B cell (primary cell): ENCODE measurements at regions not wholly inside any gene's neighbourhood (a gene's known extent, or its start where the extent isn't known, plus 50 kb on each side); places are given as distances from the start of the nearest gene placed in this dataset.

ENCODE experiments used
- ATAC-seq: fragments of 200-7000 bp; cut with Tn5 transposase; one replicate; pipeline ENCODE4 v1.10.0; 2021; ENCODE audit warnings: low read depth, mild to moderate bottlenecking, moderate number of reproducible peaks, moderate library complexity
- CTCF ChIA-PET: fragments of 350-600 bp; sonication (Branson Sonifier 250); formaldehyde crosslinking; loops from one replicate; lab custom pipeline; 2021; ENCODE audit warnings: antibody characterized with exemption, inconsistent platforms; lab: Charles Lee
- POLR2A ChIA-PET: fragments of 350-600 bp; sonication (Branson Sonifier 250); formaldehyde crosslinking; loops from one replicate; lab custom pipeline; 2021; ENCODE audit warnings: antibody characterized with exemption; lab: Charles Lee
- DNase-seq: peaks from one replicate; pipeline ENCODE4 v3.0.0; 2013
- H2AFZ ChIP-seq: 2 replicates; pipeline ENCODE4 v1.6.1; 2012; ENCODE audit warnings: mild to moderate bottlenecking, low read depth, low read length; ENCODE audit not compliant: insufficient read depth, poor library complexity, severe bottlenecking
- H3K27ac ChIP-seq, 2 donors: 1 replicate in 1 of 2; 2 replicates in 1 of 2; pipeline ENCODE4 v1.5.1; 2012 to 2013; ENCODE audit warnings: low read length in 2 of 2, mild to moderate bottlenecking in 2 of 2, moderate library complexity in 1 of 2
- H3K27me3 ChIP-seq, 4 experiments: fragments of 200-600 bp in 1 of 4; sonication (generic) in 1 of 4; replicated peaks in 1 of 4; 1 replicate in 2 of 4; 2 replicates in 2 of 4; pipeline versions ENCODE4 v1.6.1 to v1.7.0; 2013 to 2016; ENCODE audit warnings: low read length in 3 of 4, mild to moderate bottlenecking in 2 of 4, mixed read lengths in 1 of 4, moderate library complexity in 1 of 4; ENCODE audit not compliant: insufficient read depth in 4 of 4, control insufficient read depth in 3 of 4; ENCODE audit errors: control extremely low read depth in 1 of 4
- H3K36me3 ChIP-seq, 2 experiments: replicated peaks in 1 of 2; 1 replicate in 1 of 2; 2 replicates in 1 of 2; pipeline versions ENCODE4 v1.6.1 to v1.7.1; 2013; ENCODE audit warnings: low read length in 1 of 2; ENCODE audit not compliant: insufficient read depth in 2 of 2, control insufficient read depth in 1 of 2; ENCODE audit errors: control extremely low read depth in 1 of 2, extremely low read depth in 1 of 2
- H3K4me1 ChIP-seq, 2 donors: fragments of 200-600 bp in 1 of 2; sonication (generic) in 1 of 2; 1 replicate in 1 of 2; 2 replicates in 1 of 2; pipeline versions ENCODE4 v1.5.1 to v1.6.1; 2013 to 2017; ENCODE audit warnings: low read length in 2 of 2; ENCODE audit not compliant: control insufficient read depth in 2 of 2, insufficient read depth in 2 of 2
- H3K4me2 ChIP-seq: replicated peaks from 2 replicates; pipeline ENCODE3; 2012; ENCODE audit warnings: mild to moderate bottlenecking, low read depth, low read length; ENCODE audit not compliant: poor library complexity, severe bottlenecking
- H3K4me3 ChIP-seq, 5 experiments: fragments of 200-600 bp in 1 of 5; sonication (generic) in 1 of 5; 1 replicate in 3 of 5; 2 replicates in 2 of 5; pipeline versions ENCODE4 v1.5.1 to v1.7.0; 2011 to 2016; ENCODE audit warnings: low read length in 4 of 5, mild to moderate bottlenecking in 4 of 5, low read depth in 2 of 5, control low read depth in 1 of 5, moderate library complexity in 1 of 5; ENCODE audit not compliant: insufficient read depth in 1 of 5; ENCODE audit errors: control extremely low read depth in 1 of 5, extremely low read depth in 1 of 5
- H3K79me2 ChIP-seq: fragments of 200-600 bp; sonication (generic); one replicate; pipeline ENCODE4 v1.6.0; 2016; ENCODE audit warnings: low read length; ENCODE audit not compliant: control insufficient read depth, insufficient read depth
- H3K9ac ChIP-seq: fragments of 200-600 bp; sonication (generic); 2 replicates; pipeline ENCODE4 v1.6.1; 2017; ENCODE audit warnings: mild to moderate bottlenecking, low read length, moderate library complexity
- H3K9me3 ChIP-seq, 3 donors: one replicate each; pipeline versions ENCODE4 v1.6.1 to v1.7.1; 2013; ENCODE audit warnings: low read length in 2 of 3; ENCODE audit not compliant: control insufficient read depth in 2 of 3, insufficient read depth in 1 of 3; ENCODE audit errors: control extremely low read depth in 1 of 3
- H4K20me1 ChIP-seq: 2 replicates; pipeline ENCODE4 v1.6.0; 2012; ENCODE audit warnings: mild to moderate bottlenecking, low read length; ENCODE audit not compliant: insufficient read depth, control insufficient read depth, poor library complexity, severe bottlenecking
- H3K27ac Mint-ChIP-seq: one replicate; pipeline ENCODE4 v1.8.0; 2021; ENCODE audit warnings: mixed read lengths
- H3K27me3 Mint-ChIP-seq: one replicate; pipeline ENCODE4 v1.8.0; 2021; ENCODE audit warnings: mixed read lengths
- H3K4me1 Mint-ChIP-seq: one replicate; pipeline ENCODE4 v1.8.0; 2021; ENCODE audit warnings: mixed read lengths
- H3K4me3 Mint-ChIP-seq: one replicate; pipeline ENCODE4 v1.8.0; 2021; ENCODE audit warnings: mixed read lengths
- H3K9me3 Mint-ChIP-seq: one replicate; pipeline ENCODE4 v1.8.0; 2022; ENCODE audit warnings: mixed read lengths; ENCODE audit not compliant: insufficient read depth
- EZH2 ChIP-seq: IDR thresholded peaks from 2 replicates; pipeline ENCODE4 v1.6.1; 2012; ENCODE audit warnings: borderline replicate concordance, low read depth, mild to moderate bottlenecking, moderate library complexity, low read length; ENCODE audit not compliant: insufficient read depth, poor library complexity, severe bottlenecking
- WGBS: methylation state at CpG from one replicate; pipeline ENCODE4 v1.1.5; 2013; ENCODE audit warnings: missing lambda C conversion rate; ENCODE audit not compliant: insufficient coverage; 5-methylcytosine and 5-hydroxymethylcytosine counted together
- intact Hi-C: fragments of 100-400 bp; cut with micrococcal nuclease; formaldehyde crosslinking; loops from one replicate; pipeline ENCODE4 v1.10.0; 2022
- TF ChIP-seq, protein P1 (sequence below): fragments of 200-600 bp; IDR thresholded peaks from one replicate; pipeline ENCODE4 v1.8.0; 2022; ENCODE audit warnings: antibody characterized with exemption, mild to moderate bottlenecking

DNA sequence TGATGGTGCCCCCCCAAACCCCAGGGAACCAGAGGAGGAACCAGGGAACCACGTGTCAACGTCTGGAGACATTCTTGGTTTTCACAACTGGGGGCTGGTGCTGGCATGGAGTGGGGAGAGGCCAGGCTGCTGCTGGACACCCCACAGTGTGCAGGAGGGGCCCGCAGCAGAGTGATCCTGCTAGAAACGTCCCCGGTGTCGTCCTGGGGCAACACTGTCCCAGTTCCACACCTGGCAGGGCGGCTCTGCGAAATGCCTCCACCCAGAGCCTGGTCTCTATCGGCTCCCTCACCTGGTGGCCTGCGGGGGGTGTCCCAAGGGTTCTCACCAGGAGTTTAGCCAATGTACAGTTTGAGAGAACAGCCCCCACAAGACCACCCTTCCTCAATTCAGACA lies 226.3 kb downstream of the CTTN start:
- H3K27me3 ChIP-seq: peaks cover 0 to 2% (median 0%) of the 10 kb centered on the region in 4 experiments
- Mint-ChIP-seq H3K27me3 (peaks cover 3% of the 10 kb centered on the region), H3K4me3 (no peak overlapping the region), H3K4me1 (no peaks in the 10 kb centered on the region), H3K9me3 (no peaks in the 10 kb centered on the region), H3K27ac (no peak overlapping the region)
- ChIA-PET CTCF (no interaction called here), POLR2A (no interaction called here)
- peaks cover 0 to 26% (median 0%) of the 10 kb centered on the region in 3 donors for H3K9me3 ChIP-seq
- TF ChIP-seq, protein P1, sequence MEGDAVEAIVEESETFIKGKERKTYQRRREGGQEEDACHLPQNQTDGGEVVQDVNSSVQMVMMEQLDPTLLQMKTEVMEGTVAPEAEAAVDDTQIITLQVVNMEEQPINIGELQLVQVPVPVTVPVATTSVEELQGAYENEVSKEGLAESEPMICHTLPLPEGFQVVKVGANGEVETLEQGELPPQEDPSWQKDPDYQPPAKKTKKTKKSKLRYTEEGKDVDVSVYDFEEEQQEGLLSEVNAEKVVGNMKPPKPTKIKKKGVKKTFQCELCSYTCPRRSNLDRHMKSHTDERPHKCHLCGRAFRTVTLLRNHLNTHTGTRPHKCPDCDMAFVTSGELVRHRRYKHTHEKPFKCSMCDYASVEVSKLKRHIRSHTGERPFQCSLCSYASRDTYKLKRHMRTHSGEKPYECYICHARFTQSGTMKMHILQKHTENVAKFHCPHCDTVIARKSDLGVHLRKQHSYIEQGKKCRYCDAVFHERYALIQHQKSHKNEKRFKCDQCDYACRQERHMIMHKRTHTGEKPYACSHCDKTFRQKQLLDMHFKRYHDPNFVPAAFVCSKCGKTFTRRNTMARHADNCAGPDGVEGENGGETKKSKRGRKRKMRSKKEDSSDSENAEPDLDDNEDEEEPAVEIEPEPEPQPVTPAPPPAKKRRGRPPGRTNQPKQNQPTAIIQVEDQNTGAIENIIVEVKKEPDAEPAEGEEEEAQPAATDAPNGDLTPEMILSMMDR: no peak
- TF ChIP-seq EZH2: no peak
- 72% methylated on average over 10 of the region's 10 CpGs for WGBS
- H2AFZ ChIP-seq: no peak overlapping the region
- no peaks in the 10 kb centered on the region for H3K4me1 ChIP-seq
- ATAC-seq (no peak), DNase-seq (no peak)
- H3K79me2 ChIP-seq: no peaks in the 10 kb centered on the region
- H3K36me3 ChIP-seq: no peaks in the 10 kb centered on the region
- no peak overlapping the region for H3K9ac ChIP-seq
- intact Hi-C loops: no loop called here
- H3K4me3 ChIP-seq: no peak overlapping the region
- no peaks in the 10 kb centered on the region for H4K20me1 ChIP-seq
- H3K4me2 ChIP-seq: no peak overlapping the region
- H3K27ac ChIP-seq: no peak overlapping the region

DNA sequence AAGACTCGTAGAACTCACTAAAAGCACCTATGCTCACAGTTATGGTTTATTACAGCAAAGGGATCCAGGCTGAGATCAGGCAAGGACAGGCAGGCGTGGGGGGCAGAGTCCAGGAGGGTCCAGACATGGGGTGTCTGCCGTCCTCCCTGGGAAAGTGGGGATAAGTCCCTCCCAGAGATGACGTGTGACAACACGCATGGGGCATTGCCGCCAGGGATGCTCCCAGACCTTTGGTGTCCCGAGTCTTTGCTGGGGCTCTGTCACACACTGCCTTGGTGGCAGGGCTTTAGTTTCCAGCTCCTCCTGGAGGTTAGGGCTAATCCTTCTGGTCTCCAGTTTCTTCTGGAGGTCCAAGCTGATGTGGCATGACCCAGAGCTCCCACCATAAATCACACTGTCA lies 226.7 kb downstream of the CTTN start:
- DNase-seq (no peak), ATAC-seq (no peak)
- no peak overlapping the region for H3K4me3 ChIP-seq
- Mint-ChIP-seq H3K27me3 (peaks cover 3% of the 10 kb centered on the region), H3K9me3 (no peaks in the 10 kb centered on the region), H3K4me1 (no peaks in the 10 kb centered on the region), H3K4me3 (no peak overlapping the region), H3K27ac (no peak overlapping the region)
- H3K4me1 ChIP-seq: no peaks in the 10 kb centered on the region
- H3K9ac ChIP-seq: no peak overlapping the region
- TF ChIP-seq EZH2: no peak
- TF ChIP-seq, protein P1: no peak
- H3K9me3 ChIP-seq: peaks cover 0 to 24% (median 0%) of the 10 kb centered on the region in 3 donors
- no peaks in the 10 kb centered on the region for H3K36me3 ChIP-seq
- intact Hi-C loops: no loop called here
- peaks cover 0 to 2% (median 0%) of the 10 kb centered on the region in 4 experiments for H3K27me3 ChIP-seq
- no peak overlapping the region for H3K4me2 ChIP-seq
- H3K27ac ChIP-seq: no peak overlapping the region
- no peaks in the 10 kb centered on the region for H3K79me2 ChIP-seq
- CTCF ChIA-PET: no interaction called here
- POLR2A ChIA-PET: no interaction called here
- no peaks in the 10 kb centered on the region for H4K20me1 ChIP-seq
- WGBS: 81% methylated on average over 7 of the region's 7 CpGs
- H2AFZ ChIP-seq: no peak overlapping the region
